Right ventricle myocardium superior (tissue), 1 donor: ENCODE measurements at regions not wholly inside any gene's neighbourhood (a gene's known extent, or its start where the extent isn't known, plus 50 kb on each side); places are given as distances from the start of the nearest gene placed in this dataset.
"Not testable (repeated sequence)": the region's sequence is repeated elsewhere in the genome, so short reads cannot be mapped to it uniquely, and the experiment has no call there.

Experiments used
- ATAC-seq: fragments of 200-7000 bp; cut with Tn5 transposase; one replicate; pipeline ENCODE4 v1.9.1; 2020; ENCODE audit warnings: mild to moderate bottlenecking; ENCODE audit not compliant: poor library complexity
- DNase-seq: peaks from one replicate; pipeline ENCODE4 v3.0.0-alpha.2; 2020
- intact Hi-C: fragments of 100-400 bp; cut with DNase I; formaldehyde crosslinking; loops from one replicate; pipeline ENCODE4 v1.11.2; 2022
- donor health status: DM: no; HTN: yes; CAD: no; lungs with severe emphysema.

GRCh38 chr9:83141887-83142286 is 78.9 kb upstream of the RASEF start:
- no peak for DNase-seq
- intact Hi-C loops: no loop called here
- no peak for ATAC-seq

- ATAC-seq (no peak), DNase-seq (no peak)
- intact Hi-C loops: no loop called here
Measured at GRCh38 chr9:83140061-83140460, 77.1 kb upstream of the RASEF start.

- ATAC-seq: no peak
Measured at GRCh38 chr9:83138422-83139135, 75.6 kb upstream of the RASEF start.

GRCh38 chr9:83133316-83133715 is 70.4 kb upstream of the RASEF start:
- no peak for ATAC-seq
- intact Hi-C loops: no loop called here
- no peak for DNase-seq

More at GRCh38 chr9:83138422-83139135, 75.6 kb upstream of the RASEF start:
- intact Hi-C loops: no loop called here
- DNase-seq: no peak

- DNase-seq: no peak
- intact Hi-C loops: no loop called here
- ATAC-seq: no peak
Measured at GRCh38 chr9:83132768-83133167, 69.8 kb upstream of the RASEF start.

GRCh38 chr9:83130541-83130940 is 67.6 kb upstream of the RASEF start:
- intact Hi-C loops: no loop called here
- DNase-seq: no peak
- no peak for ATAC-seq

- intact Hi-C loops: no loop called here
- no peak for ATAC-seq
Measured at GRCh38 chr9:83125671-83126070, 62.7 kb upstream of the RASEF start.

GRCh38 chr9:83119873-83120272 is 56.9 kb upstream of the RASEF start:
- DNase-seq (no peak), ATAC-seq (no peak)
- intact Hi-C loops: no loop called here

More at GRCh38 chr9:83125671-83126070, 62.7 kb upstream of the RASEF start:
- DNase-seq: no peak

GRCh38 chr9:83116026-83116425 is 53.1 kb upstream of the RASEF start:
- intact Hi-C loops: no loop called here

GRCh38 chr9:83113445-83113844 is 50.5 kb upstream of the RASEF start:
- intact Hi-C loops, ATAC-seq, DNase-seq: not testable (repeated sequence)

More at GRCh38 chr9:83116026-83116425, 53.1 kb upstream of the RASEF start:
- DNase-seq: no peak
- no peak for ATAC-seq
